Retina (tissue), 1 donor: ENCODE measurements at regions not wholly inside any gene's neighbourhood (a gene's known extent, or its start where the extent isn't known, plus 50 kb on each side); places are given as distances from the start of the nearest gene placed in this dataset.
A peak's percentile ranks its signal among the peaks of the same experiment; 100 is the strongest.
"Not testable (repeated sequence)": the region's sequence is repeated elsewhere in the genome, so short reads cannot be mapped to it uniquely, and the experiment has no call there.

ENCODE experiments used
- DNase-seq: peaks from one replicate; pipeline ENCODE4 v3.0.0-alpha.2; 2016

GRCh38 chr6:130676773-130677144, 150.4 kb upstream of the SMLR1 start:
- DNase-seq, result no peak

GRCh38 chr6:130677312-130677711, 149.9 kb upstream of the SMLR1 start:
- no peak for DNase-seq

GRCh38 chr6:130677766-130678165, 149.4 kb upstream of the SMLR1 start:
- no peak for DNase-seq

- DNase-seq, result no peak
Observed at GRCh38 chr6:130679684-130680083, 147.5 kb upstream of the SMLR1 start.

GRCh38 chr6:130680116-130680515, 147.1 kb upstream of the SMLR1 start:
- DNase-seq, result no peak

- DNase-seq, result no peak
Observed at GRCh38 chr6:130681028-130681427, 146.2 kb upstream of the SMLR1 start.

GRCh38 chr6:130682066-130682465, 145.1 kb upstream of the SMLR1 start:
- DNase-seq, result no peak

- no peak for DNase-seq
Observed at GRCh38 chr6:130683761-130684517, 143.3 kb upstream of the SMLR1 start.

GRCh38 chr6:130692659-130693058, 134.5 kb upstream of the SMLR1 start:
- DNase-seq, result no peak

- DNase-seq, result no peak
Observed at GRCh38 chr6:130693944-130694343, 133.3 kb upstream of the SMLR1 start.

- DNase-seq, result no peak
Observed at GRCh38 chr6:130694606-130695005, 132.6 kb upstream of the SMLR1 start.

- DNase-seq, result no peak
Observed at GRCh38 chr6:130696806-130697205, 130.4 kb upstream of the SMLR1 start.

- no peak for DNase-seq
Observed at GRCh38 chr6:130697271-130697994, 129.8 kb upstream of the SMLR1 start.

- DNase-seq, result peak; percentile 69
Observed at GRCh38 chr6:130697995-130698535, 129.1 kb upstream of the SMLR1 start.

- no peak for DNase-seq
Observed at GRCh38 chr6:130699742-130700141, 127.5 kb upstream of the SMLR1 start.

- DNase-seq, result no peak
Observed at GRCh38 chr6:130700397-130700796, 126.8 kb upstream of the SMLR1 start.

- DNase-seq, result no peak
Observed at GRCh38 chr6:130708338-130708737, 118.9 kb upstream of the SMLR1 start.

GRCh38 chr6:130711641-130712040, 115.6 kb upstream of the SMLR1 start:
- not testable (repeated sequence) for DNase-seq

GRCh38 chr6:130713144-130713543, 114.1 kb upstream of the SMLR1 start:
- DNase-seq, result peak; percentile 63

- DNase-seq, result no peak
Observed at GRCh38 chr6:130715058-130715457, 112.1 kb upstream of the SMLR1 start.

- peak; percentile 26 for DNase-seq
Observed at GRCh38 chr6:130716466-130716865, 110.7 kb upstream of the SMLR1 start.

- DNase-seq, result no peak
Observed at GRCh38 chr6:130717657-130718056, 109.5 kb upstream of the SMLR1 start.

- DNase-seq, result no peak
Observed at GRCh38 chr6:130720076-130720715, 107.0 kb upstream of the SMLR1 start.

GRCh38 chr6:130724089-130724488, 103.1 kb upstream of the SMLR1 start:
- DNase-seq, result no peak
